Nephron progenitor cell (in vitro differentiated cells): ENCODE measurements at regions not wholly inside any gene's neighbourhood (a gene's known extent, or its start where the extent isn't known, plus 50 kb on each side); places are given as distances from the start of the nearest gene placed in this dataset.

Source experiments
- DNase-seq: peaks from one replicate; pipeline ENCODE4 v3.0.0; 2021
- H3K27ac Mint-ChIP-seq: 2 replicates; pipeline ENCODE4 v1.8.0; 2021; ENCODE audit warnings: mild to moderate bottlenecking, moderate library complexity, mixed read lengths
- H3K27me3 Mint-ChIP-seq: 2 replicates; pipeline ENCODE4 v1.8.0; 2021; ENCODE audit warnings: mild to moderate bottlenecking, low read depth, mixed read lengths; ENCODE audit not compliant: poor library complexity
- H3K36me3 Mint-ChIP-seq: 2 replicates; pipeline ENCODE4 v1.8.0; 2021; ENCODE audit warnings: low read depth, mixed read lengths
- H3K4me1 Mint-ChIP-seq: 2 replicates; pipeline ENCODE4 v1.8.0; 2021; ENCODE audit warnings: mixed read lengths
- H3K4me3 Mint-ChIP-seq: 2 replicates; pipeline ENCODE4 v1.8.0; 2021; ENCODE audit warnings: mild to moderate bottlenecking, moderate library complexity, mixed read lengths
- H3K9me3 Mint-ChIP-seq: 2 replicates; pipeline ENCODE4 v1.8.0; 2021; ENCODE audit warnings: mild to moderate bottlenecking, moderate library complexity, mixed read lengths
- CTCF ChIP-seq: fragments of 200-600 bp; sonication (generic); IDR thresholded peaks from 2 replicates; pipeline ENCODE4 v1.5.0; 2021; ENCODE audit warnings: antibody characterized with exemption

- no peak for DNase-seq
- Mint-ChIP-seq H3K27ac (no peak overlapping the region), H3K4me1 (no peaks in the 10 kb centered on the region), H3K36me3 (no peaks in the 10 kb centered on the region), H3K27me3 (peaks cover 15% of the 10 kb centered on the region), H3K4me3 (no peak overlapping the region), H3K9me3 (no peaks in the 10 kb centered on the region)
- no peak for TF ChIP-seq CTCF
These were observed 739.5 kb upstream of the EEF2KMT start for GRCh38 chr16:5837007-5837670.

GRCh38 chr16:5835876-5836275 is 738.3 kb upstream of the EEF2KMT start:
- Mint-ChIP-seq H3K27me3 (peaks cover 15% of the 10 kb centered on the region), H3K27ac (no peak overlapping the region), H3K9me3 (no peaks in the 10 kb centered on the region), H3K36me3 (no peaks in the 10 kb centered on the region), H3K4me1 (no peaks in the 10 kb centered on the region), H3K4me3 (no peak overlapping the region)
- no peak for TF ChIP-seq CTCF
- no peak for DNase-seq

- Mint-ChIP-seq H3K4me1 (no peaks in the 10 kb centered on the region), H3K36me3 (no peaks in the 10 kb centered on the region), H3K9me3 (no peaks in the 10 kb centered on the region), H3K27ac (no peak overlapping the region), H3K27me3 (peaks cover 4% of the 10 kb centered on the region), H3K4me3 (no peak overlapping the region)
- no peak for TF ChIP-seq CTCF
- no peak for DNase-seq
These were observed 728.7 kb upstream of the EEF2KMT start for GRCh38 chr16:5826332-5826731.

- no peak for DNase-seq
- no peak for TF ChIP-seq CTCF
- no peaks in the 10 kb centered on the region for H3K36me3 Mint-ChIP-seq
- no peaks in the 10 kb centered on the region for H3K9me3 Mint-ChIP-seq
- no peak overlapping the region for H3K27ac Mint-ChIP-seq
- peaks cover 6% of the 10 kb centered on the region for H3K27me3 Mint-ChIP-seq
- H3K4me3 Mint-ChIP-seq: no peak overlapping the region
- no peaks in the 10 kb centered on the region for H3K4me1 Mint-ChIP-seq
These were observed 722.9 kb upstream of the EEF2KMT start for GRCh38 chr16:5820472-5820871.

GRCh38 chr16:5815570-5816237 is 718.1 kb upstream of the EEF2KMT start:
- Mint-ChIP-seq H3K27ac (no peak overlapping the region), H3K4me3 (no peak overlapping the region), H3K4me1 (no peaks in the 10 kb centered on the region), H3K9me3 (no peaks in the 10 kb centered on the region), H3K36me3 (no peaks in the 10 kb centered on the region), H3K27me3 (peaks cover 6% of the 10 kb centered on the region)
- no peak for TF ChIP-seq CTCF
- DNase-seq: no peak

- TF ChIP-seq CTCF: no peak
- H3K36me3 Mint-ChIP-seq: no peaks in the 10 kb centered on the region
These were observed 703.8 kb upstream of the EEF2KMT start for GRCh38 chr16:5801396-5801795.

More at GRCh38 chr16:5801396-5801795, 703.8 kb upstream of the EEF2KMT start:
- no peak for DNase-seq
- Mint-ChIP-seq H3K27ac (no peak overlapping the region), H3K27me3 (peaks cover 4% of the 10 kb centered on the region), H3K4me3 (no peak overlapping the region), H3K9me3 (peaks cover 22% of the 10 kb centered on the region), H3K4me1 (peaks cover 6% of the 10 kb centered on the region)
